ENCODE measurements at regions not wholly inside any gene's neighbourhood (a gene's known extent, or its start where the extent isn't known, plus 50 kb on each side); places are given as distances from the start of the nearest gene placed in this dataset.

DNA sequence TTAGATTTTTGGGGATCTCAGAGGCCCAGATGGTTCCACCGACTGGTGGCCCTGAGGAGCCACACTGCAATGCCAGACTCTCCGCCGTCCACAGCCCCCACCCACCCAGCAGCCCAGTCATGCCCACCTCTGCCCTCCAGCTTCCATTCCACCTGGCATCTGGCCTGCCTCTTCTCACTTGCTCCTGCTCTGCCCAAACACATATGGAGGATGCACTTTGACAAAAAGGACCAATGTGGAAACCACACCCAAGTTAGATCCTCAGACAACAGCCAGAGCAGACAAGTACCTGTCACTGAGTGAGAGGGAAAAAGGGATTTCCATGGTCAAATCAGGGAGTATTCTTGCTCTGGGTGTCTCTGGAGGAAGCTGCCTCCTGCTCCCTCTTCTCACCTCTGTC is 120.6 kb upstream of the NXT1 start:
- DNase-seq = no peak
- TF ChIP-seq, protein P1, sequence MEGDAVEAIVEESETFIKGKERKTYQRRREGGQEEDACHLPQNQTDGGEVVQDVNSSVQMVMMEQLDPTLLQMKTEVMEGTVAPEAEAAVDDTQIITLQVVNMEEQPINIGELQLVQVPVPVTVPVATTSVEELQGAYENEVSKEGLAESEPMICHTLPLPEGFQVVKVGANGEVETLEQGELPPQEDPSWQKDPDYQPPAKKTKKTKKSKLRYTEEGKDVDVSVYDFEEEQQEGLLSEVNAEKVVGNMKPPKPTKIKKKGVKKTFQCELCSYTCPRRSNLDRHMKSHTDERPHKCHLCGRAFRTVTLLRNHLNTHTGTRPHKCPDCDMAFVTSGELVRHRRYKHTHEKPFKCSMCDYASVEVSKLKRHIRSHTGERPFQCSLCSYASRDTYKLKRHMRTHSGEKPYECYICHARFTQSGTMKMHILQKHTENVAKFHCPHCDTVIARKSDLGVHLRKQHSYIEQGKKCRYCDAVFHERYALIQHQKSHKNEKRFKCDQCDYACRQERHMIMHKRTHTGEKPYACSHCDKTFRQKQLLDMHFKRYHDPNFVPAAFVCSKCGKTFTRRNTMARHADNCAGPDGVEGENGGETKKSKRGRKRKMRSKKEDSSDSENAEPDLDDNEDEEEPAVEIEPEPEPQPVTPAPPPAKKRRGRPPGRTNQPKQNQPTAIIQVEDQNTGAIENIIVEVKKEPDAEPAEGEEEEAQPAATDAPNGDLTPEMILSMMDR (IDR thresholded peaks at IDR 0.05) = no peak
- no peak overlapping the region for H3K27ac ChIP-seq
- no peaks in the 10 kb centered on the region for H3K4me1 ChIP-seq
- no peaks in the 10 kb centered on the region for H3K36me3 ChIP-seq
- 59 to 82% methylated on average over 3 of the region's 3 CpGs for WGBS, 2 donors
- ATAC-seq = no peak
- H3K9me3 ChIP-seq = no peaks in the 10 kb centered on the region
- H3K27me3 ChIP-seq = no peaks in the 10 kb centered on the region
- FAIRE-seq = no peak
- H3K4me3 ChIP-seq = no peak overlapping the region
- intact Hi-C loops (cut with DNase I) = no loop called here

GRCh38 chr20:23228912-23229311 is 121.7 kb upstream of the NXT1 start:
- ATAC-seq = no peak
- 49 to 59% methylated on average over 3 of the region's 3 CpGs for WGBS, 2 donors
- TF ChIP-seq, protein P1 (IDR thresholded peaks at IDR 0.05) = no peak
- DNase-seq = no peak
- H3K27ac ChIP-seq = no peak overlapping the region
- no peak for FAIRE-seq
- H3K4me3 ChIP-seq = no peak overlapping the region
- intact Hi-C loops (cut with DNase I) = no loop called here
- H3K36me3 ChIP-seq = no peaks in the 10 kb centered on the region
- no peaks in the 10 kb centered on the region for H3K4me1 ChIP-seq
- H3K27me3 ChIP-seq = no peaks in the 10 kb centered on the region
- no peaks in the 10 kb centered on the region for H3K9me3 ChIP-seq

- no peak for FAIRE-seq
- Histone ChIP-seq H3K4me1 (no peaks in the 10 kb centered on the region), H3K27me3 (no peaks in the 10 kb centered on the region), H3K4me3 (no peak overlapping the region), H3K27ac (no peak overlapping the region), H3K9me3 (no peaks in the 10 kb centered on the region), H3K36me3 (no peaks in the 10 kb centered on the region)
- intact Hi-C loops (cut with DNase I) = no loop called here
- peak in 1 of 4 donors; percentile 21 for ATAC-seq
- no peak for DNase-seq
- TF ChIP-seq, protein P1 (IDR thresholded peaks at IDR 0.05) = no peak
- WGBS, 2 donors = 34 to 46% methylated on average over 7 of the region's 7 CpGs
Observed at GRCh38 chr20:23227976-23228375, 122.6 kb upstream of the NXT1 start.

DNA sequence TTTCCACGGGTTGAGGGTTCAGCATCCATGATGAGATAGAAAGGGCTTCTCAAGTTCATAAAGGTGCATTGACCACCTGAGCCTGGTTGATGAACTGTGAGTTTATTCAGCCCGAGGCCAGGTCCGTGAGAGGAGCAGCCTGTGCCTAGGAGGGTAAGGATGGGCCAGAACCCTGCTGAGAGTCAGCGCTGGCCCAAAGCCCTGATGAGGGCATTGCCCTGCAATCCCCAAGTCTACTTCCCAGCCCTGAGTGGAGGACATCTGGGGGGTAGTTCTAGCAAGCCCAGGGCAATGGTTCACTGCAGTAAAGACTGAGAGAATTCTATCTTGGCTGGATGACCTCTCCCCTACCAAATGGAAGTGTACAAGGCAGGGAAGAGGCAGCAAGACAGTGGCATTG is 123.3 kb upstream of the NXT1 start:
- no peak overlapping the region for H3K27ac ChIP-seq
- TF ChIP-seq, protein P1 (IDR thresholded peaks at IDR 0.05) = no peak
- no peaks in the 10 kb centered on the region for H3K4me1 ChIP-seq
- H3K27me3 ChIP-seq = no peaks in the 10 kb centered on the region
- H3K4me3 ChIP-seq = no peak overlapping the region
- no peaks in the 10 kb centered on the region for H3K9me3 ChIP-seq
- FAIRE-seq (no peak), ATAC-seq (no peak), DNase-seq (no peak)
- 60 to 65% methylated on average over 4 of the region's 4 CpGs for WGBS, 2 donors
- intact Hi-C loops (cut with DNase I) = no loop called here
- H3K36me3 ChIP-seq = no peaks in the 10 kb centered on the region

DNA sequence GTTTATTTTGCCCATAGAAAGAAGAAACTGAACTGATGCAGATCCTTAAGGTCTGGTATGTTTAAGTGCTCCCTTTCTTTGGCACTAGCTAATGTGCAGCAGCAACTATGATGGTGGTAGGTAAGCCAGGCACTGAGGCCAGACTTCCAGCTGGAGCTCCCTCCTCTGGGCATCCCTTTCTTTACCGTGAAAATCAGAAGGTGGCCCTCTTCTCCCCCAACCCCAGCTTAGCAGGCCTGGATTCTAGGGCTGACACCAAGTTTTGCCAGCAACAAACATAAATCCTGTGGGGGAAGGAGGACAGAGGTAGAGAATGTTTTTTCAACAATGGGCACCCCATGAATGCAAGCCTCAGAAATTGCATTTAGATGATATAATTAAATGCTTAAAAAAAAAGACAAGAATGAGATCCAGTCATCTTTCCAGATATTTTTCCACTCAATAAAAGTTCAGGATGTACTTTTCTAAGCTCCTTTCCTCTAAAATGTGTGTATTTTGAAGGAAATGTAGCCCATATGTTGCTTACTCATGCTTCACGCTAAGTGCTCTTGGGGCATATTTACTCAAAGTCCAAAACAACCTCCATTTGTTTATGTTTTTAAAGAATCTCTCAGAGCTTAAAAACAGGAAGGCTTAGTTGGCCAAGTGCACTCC is 123.9 kb upstream of the NXT1 start:
- Histone ChIP-seq H3K4me3 (no peak overlapping the region), H3K27ac (no peak overlapping the region), H3K9me3 (no peaks in the 10 kb centered on the region), H3K36me3 (no peaks in the 10 kb centered on the region), H3K4me1 (no peaks in the 10 kb centered on the region), H3K27me3 (no peaks in the 10 kb centered on the region)
- FAIRE-seq (no peak), DNase-seq (no peak), ATAC-seq (no peak)
- intact Hi-C loops (cut with DNase I) = no loop called here
- WGBS, 2 donors = 59 to 70% methylated on average over 2 of the region's 2 CpGs
- TF ChIP-seq, protein P1 (IDR thresholded peaks at IDR 0.05) = no peak

Measured in pancreas (tissue), 10 donors.